Activated CD8-positive, alpha-beta T cell treated with anti-CD3 and anti-CD28 coated beads for 36 hours (primary cell): ENCODE measurements at regions not wholly inside any gene's neighbourhood (a gene's known extent, or its start where the extent isn't known, plus 50 kb on each side); places are given as distances from the start of the nearest gene placed in this dataset.

Source experiments
- ATAC-seq: fragments of 200-7000 bp; cut with Tn5 transposase; one replicate; pipeline ENCODE4 v1.10.0; 2021; ENCODE audit warnings: mild to moderate bottlenecking, moderate library complexity
- CTCF ChIA-PET: fragments of 350-600 bp; sonication (Branson Sonifier 250); formaldehyde crosslinking; loops from one replicate; lab custom pipeline; 2021; ENCODE audit warnings: antibody characterized with exemption; lab: Charles Lee
- POLR2A ChIA-PET: fragments of 350-600 bp; sonication (Branson Sonifier 250); formaldehyde crosslinking; loops from one replicate; lab custom pipeline; 2021; ENCODE audit warnings: antibody characterized with exemption; lab: Charles Lee
- DNase-seq: peaks from one replicate; pipeline ENCODE4 v3.0.0-alpha.2; 2020
- H3K27ac Mint-ChIP-seq: one replicate; pipeline ENCODE4 v1.8.0; 2021; ENCODE audit warnings: mild to moderate bottlenecking, mixed read lengths
- H3K27me3 Mint-ChIP-seq: one replicate; pipeline ENCODE4 v1.8.0; 2021; ENCODE audit warnings: mixed read lengths
- H3K36me3 Mint-ChIP-seq: one replicate; pipeline ENCODE4 v1.8.0; 2021; ENCODE audit warnings: low read depth, mixed read lengths
- H3K4me1 Mint-ChIP-seq: one replicate; pipeline ENCODE4 v1.8.0; 2021; ENCODE audit warnings: low read depth, mixed read lengths
- H3K4me3 Mint-ChIP-seq: one replicate; pipeline ENCODE4 v1.8.0; 2021; ENCODE audit warnings: mild to moderate bottlenecking, moderate library complexity, mixed read lengths
- H3K9me3 Mint-ChIP-seq: one replicate; pipeline ENCODE4 v1.8.0; 2021; ENCODE audit warnings: mixed read lengths
- CTCF ChIP-seq: fragments of 200-600 bp; IDR thresholded peaks from one replicate; pipeline ENCODE4 v1.8.0; 2022; ENCODE audit warnings: antibody characterized with exemption, mild to moderate bottlenecking
- intact Hi-C: fragments of 100-400 bp; cut with micrococcal nuclease; formaldehyde crosslinking; loops from one replicate; pipeline ENCODE4 v1.10.0; 2022

GRCh38 chr14:58762629-58763028 lies 124.9 kb downstream of the DACT1 start:
- no peak for DNase-seq
- POLR2A ChIA-PET = no interaction called here
- H3K36me3 Mint-ChIP-seq = no peaks in the 10 kb centered on the region
- no peaks in the 10 kb centered on the region for H3K4me1 Mint-ChIP-seq
- ATAC-seq = no peak
- no peak for TF ChIP-seq CTCF
- H3K9me3 Mint-ChIP-seq = no peaks in the 10 kb centered on the region
- no peak overlapping the region for H3K27ac Mint-ChIP-seq
- CTCF ChIA-PET = no interaction called here
- H3K4me3 Mint-ChIP-seq = no peak overlapping the region
- H3K27me3 Mint-ChIP-seq = no peaks in the 10 kb centered on the region
- intact Hi-C loops = no loop called here

- no peak overlapping the region for H3K4me3 Mint-ChIP-seq
- intact Hi-C loops = no loop called here
- H3K36me3 Mint-ChIP-seq = no peaks in the 10 kb centered on the region
- TF ChIP-seq CTCF = no peak
- ATAC-seq (no peak), DNase-seq (no peak)
- no peaks in the 10 kb centered on the region for H3K4me1 Mint-ChIP-seq
- H3K27ac Mint-ChIP-seq = no peak overlapping the region
- CTCF ChIA-PET = no interaction called here
- POLR2A ChIA-PET = no interaction called here
- H3K27me3 Mint-ChIP-seq = no peaks in the 10 kb centered on the region
- no peaks in the 10 kb centered on the region for H3K9me3 Mint-ChIP-seq
Measured at GRCh38 chr14:58763210-58763609, 125.4 kb downstream of the DACT1 start.

DNA sequence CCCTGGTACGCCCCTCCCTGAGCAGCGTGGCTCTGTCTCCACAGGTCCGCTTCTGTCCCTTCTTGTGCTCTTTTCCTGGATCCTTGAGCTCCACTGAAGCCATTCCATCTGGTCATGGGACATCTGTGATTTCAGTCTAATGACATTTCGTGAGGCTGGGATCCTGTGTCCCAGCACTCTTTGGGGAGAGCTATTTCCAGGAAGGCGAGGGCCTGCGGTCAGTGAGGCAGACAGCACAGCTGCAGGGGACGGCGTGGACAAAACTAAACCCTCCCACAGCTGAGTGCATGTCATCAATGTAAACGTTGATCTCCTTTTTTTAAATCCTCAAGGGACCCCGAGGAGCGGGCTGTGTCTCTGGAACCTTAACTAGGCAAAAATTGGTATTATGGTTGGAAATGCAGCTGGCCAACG lies 127.7 kb downstream of the DACT1 start:
- TF ChIP-seq CTCF = no peak
- Mint-ChIP-seq H3K27ac (no peak overlapping the region), H3K4me3 (no peak overlapping the region), H3K4me1 (no peaks in the 10 kb centered on the region), H3K9me3 (no peaks in the 10 kb centered on the region), H3K27me3 (no peaks in the 10 kb centered on the region), H3K36me3 (no peaks in the 10 kb centered on the region)
- intact Hi-C loops = no loop called here
- CTCF ChIA-PET = no interaction called here
- DNase-seq = no peak
- ATAC-seq = no peak
- POLR2A ChIA-PET = no interaction called here

GRCh38 chr14:58765843-58766242 lies 128.1 kb downstream of the DACT1 start:
- H3K36me3 Mint-ChIP-seq = no peaks in the 10 kb centered on the region
- ATAC-seq (no peak), DNase-seq (no peak)
- H3K27ac Mint-ChIP-seq = no peak overlapping the region
- no peaks in the 10 kb centered on the region for H3K4me1 Mint-ChIP-seq
- no peak overlapping the region for H3K4me3 Mint-ChIP-seq
- CTCF ChIA-PET = no interaction called here
- intact Hi-C loops = no loop called here
- POLR2A ChIA-PET = no interaction called here
- no peaks in the 10 kb centered on the region for H3K9me3 Mint-ChIP-seq
- TF ChIP-seq CTCF = no peak
- H3K27me3 Mint-ChIP-seq = no peaks in the 10 kb centered on the region

- Mint-ChIP-seq H3K9me3 (no peaks in the 10 kb centered on the region), H3K27me3 (no peaks in the 10 kb centered on the region), H3K4me3 (no peak overlapping the region), H3K4me1 (no peaks in the 10 kb centered on the region), H3K27ac (no peak overlapping the region), H3K36me3 (no peaks in the 10 kb centered on the region)
- intact Hi-C loops = no loop called here
- no peak for TF ChIP-seq CTCF
- no peak for ATAC-seq
- CTCF ChIA-PET = no interaction called here
- POLR2A ChIA-PET = no interaction called here
- no peak for DNase-seq
Measured at GRCh38 chr14:58769011-58769643, 131.4 kb downstream of the DACT1 start.
